Thyroid gland (tissue), 4 donors: ENCODE measurements at regions not wholly inside any gene's neighbourhood (a gene's known extent, or its start where the extent isn't known, plus 50 kb on each side); places are given as distances from the start of the nearest gene placed in this dataset.

ENCODE experiments used
- POLR2A ChIP-seq, 2 donors: fragments of 450-650 bp; IDR thresholded peaks; one replicate each; pipeline ENCODE4 v1.6.1; 2017; ENCODE audit warnings: antibody characterized with exemption in 2 of 2, mild to moderate bottlenecking in 2 of 2, moderate library complexity in 1 of 2
- TF ChIP-seq, protein P1 (sequence below), 6 experiments: fragments of 200-600 bp in 3 of 6; fragments of 450-650 bp in 3 of 6; sonication (generic) in 3 of 6; IDR thresholded peaks; one replicate each; pipeline ENCODE4 v1.5.1; 2016 to 2019; ENCODE audit warnings: antibody characterized with exemption in 6 of 6, mild to moderate bottlenecking in 2 of 6, inconsistent platforms in 1 of 6, moderate library complexity in 1 of 6

GRCh38 chr15:29430124-29430523, 160.5 kb upstream of the NSMCE3 start:
- TF ChIP-seq, protein P1, sequence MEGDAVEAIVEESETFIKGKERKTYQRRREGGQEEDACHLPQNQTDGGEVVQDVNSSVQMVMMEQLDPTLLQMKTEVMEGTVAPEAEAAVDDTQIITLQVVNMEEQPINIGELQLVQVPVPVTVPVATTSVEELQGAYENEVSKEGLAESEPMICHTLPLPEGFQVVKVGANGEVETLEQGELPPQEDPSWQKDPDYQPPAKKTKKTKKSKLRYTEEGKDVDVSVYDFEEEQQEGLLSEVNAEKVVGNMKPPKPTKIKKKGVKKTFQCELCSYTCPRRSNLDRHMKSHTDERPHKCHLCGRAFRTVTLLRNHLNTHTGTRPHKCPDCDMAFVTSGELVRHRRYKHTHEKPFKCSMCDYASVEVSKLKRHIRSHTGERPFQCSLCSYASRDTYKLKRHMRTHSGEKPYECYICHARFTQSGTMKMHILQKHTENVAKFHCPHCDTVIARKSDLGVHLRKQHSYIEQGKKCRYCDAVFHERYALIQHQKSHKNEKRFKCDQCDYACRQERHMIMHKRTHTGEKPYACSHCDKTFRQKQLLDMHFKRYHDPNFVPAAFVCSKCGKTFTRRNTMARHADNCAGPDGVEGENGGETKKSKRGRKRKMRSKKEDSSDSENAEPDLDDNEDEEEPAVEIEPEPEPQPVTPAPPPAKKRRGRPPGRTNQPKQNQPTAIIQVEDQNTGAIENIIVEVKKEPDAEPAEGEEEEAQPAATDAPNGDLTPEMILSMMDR (IDR thresholded peaks at IDR 0.05): no peak
- no peak for TF ChIP-seq POLR2A (IDR thresholded peaks at IDR 0.05)
